HUES6 (cell line): ENCODE measurements at regions not wholly inside any gene's neighbourhood (a gene's known extent, or its start where the extent isn't known, plus 50 kb on each side); places are given as distances from the start of the nearest gene placed in this dataset.

Source experiments
- H3K27ac ChIP-seq: 2 replicates; pipeline ENCODE4 v1.7.0; 2013; ENCODE audit warnings: low read depth, mild to moderate bottlenecking, low read length, inconsistent platforms
- H3K27me3 ChIP-seq: 2 replicates; pipeline ENCODE4 v1.6.1; 2013; ENCODE audit warnings: low read length; ENCODE audit not compliant: control insufficient read depth, insufficient read depth
- H3K36me3 ChIP-seq: 2 replicates; pipeline ENCODE4 v1.6.1; 2013; ENCODE audit warnings: low read length; ENCODE audit not compliant: control insufficient read depth, insufficient read depth
- H3K4me1 ChIP-seq: 2 replicates; pipeline ENCODE4 v1.6.1; 2013; ENCODE audit warnings: low read length; ENCODE audit not compliant: control insufficient read depth, insufficient read depth
- H3K4me3 ChIP-seq: 2 replicates; pipeline ENCODE4 v1.5.1; 2013; ENCODE audit warnings: low read depth, low read length
- H3K9ac ChIP-seq: one replicate; pipeline ENCODE4 v1.6.1; 2013; ENCODE audit warnings: mild to moderate bottlenecking, low read length
- H3K9me3 ChIP-seq: 2 replicates; pipeline ENCODE4 v1.6.1; 2013; ENCODE audit warnings: low read depth, low read length; ENCODE audit not compliant: control insufficient read depth, insufficient read depth

GRCh38 chr16:64730261-64730660 lies 391.6 kb downstream of the CDH11 start:
- Histone ChIP-seq H3K4me3 (no peak overlapping the region), H3K4me1 (no peaks in the 10 kb centered on the region), H3K9me3 (no peaks in the 10 kb centered on the region), H3K27me3 (no peaks in the 10 kb centered on the region), H3K27ac (no peak overlapping the region), H3K36me3 (no peaks in the 10 kb centered on the region), H3K9ac (no peak overlapping the region)

DNA sequence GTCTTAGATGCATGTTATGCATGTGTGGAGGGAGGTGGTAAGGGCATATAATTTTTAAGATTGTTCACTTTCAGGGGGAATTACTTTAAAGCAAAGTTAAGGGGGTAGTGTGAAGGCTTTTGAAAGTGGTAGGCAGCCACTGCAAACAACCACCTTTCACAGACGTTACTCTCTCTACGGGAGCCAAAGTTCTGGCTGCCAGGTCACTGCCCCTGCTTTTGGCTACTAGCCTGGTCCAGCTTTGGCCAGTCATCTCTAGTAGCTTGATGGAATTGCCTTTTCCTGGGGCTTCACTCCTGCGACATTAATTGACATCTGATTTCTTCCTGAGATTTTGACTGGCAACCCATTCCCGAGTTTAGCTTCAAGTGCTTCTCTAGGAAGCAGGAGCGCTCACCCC lies 397.5 kb downstream of the CDH11 start:
- Histone ChIP-seq H3K4me3 (no peak overlapping the region), H3K27me3 (no peaks in the 10 kb centered on the region), H3K36me3 (no peaks in the 10 kb centered on the region), H3K4me1 (no peaks in the 10 kb centered on the region), H3K27ac (no peak overlapping the region), H3K9ac (no peak overlapping the region), H3K9me3 (no peaks in the 10 kb centered on the region)

GRCh38 chr16:64718486-64718885 lies 403.4 kb downstream of the CDH11 start:
- H3K27me3 ChIP-seq, result no peaks in the 10 kb centered on the region
- H3K27ac ChIP-seq, result no peak overlapping the region
- no peaks in the 10 kb centered on the region for H3K36me3 ChIP-seq
- no peaks in the 10 kb centered on the region for H3K4me1 ChIP-seq
- H3K9ac ChIP-seq, result no peak overlapping the region
- no peak overlapping the region for H3K4me3 ChIP-seq
- H3K9me3 ChIP-seq, result no peaks in the 10 kb centered on the region

DNA sequence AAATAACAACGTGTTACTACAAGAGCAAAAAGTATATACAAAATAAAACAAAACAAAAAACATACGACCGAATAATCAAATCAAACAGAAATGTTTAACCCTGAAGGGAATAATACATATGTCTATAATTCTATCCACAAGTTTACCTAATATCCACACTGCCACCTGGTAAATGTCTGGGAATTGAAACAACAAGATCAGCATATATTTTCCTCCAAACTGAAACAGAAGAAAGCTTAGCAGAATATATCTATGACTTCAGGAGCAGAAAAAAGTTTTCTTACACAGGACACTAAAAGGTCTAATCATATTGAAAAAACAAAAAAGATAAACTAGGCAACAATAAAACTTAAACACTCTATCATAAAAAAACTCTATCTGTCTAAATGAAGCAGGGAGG lies 404.0 kb downstream of the CDH11 start:
- Histone ChIP-seq H3K27me3 (no peaks in the 10 kb centered on the region), H3K36me3 (no peaks in the 10 kb centered on the region), H3K9me3 (no peaks in the 10 kb centered on the region), H3K9ac (no peak overlapping the region), H3K4me1 (no peaks in the 10 kb centered on the region), H3K27ac (no peak overlapping the region), H3K4me3 (no peak overlapping the region)

GRCh38 chr16:64715624-64716023 lies 406.2 kb downstream of the CDH11 start:
- H3K36me3 ChIP-seq, result no peaks in the 10 kb centered on the region
- no peaks in the 10 kb centered on the region for H3K4me1 ChIP-seq
- H3K27me3 ChIP-seq, result no peaks in the 10 kb centered on the region
- H3K9ac ChIP-seq, result no peak overlapping the region
- H3K27ac ChIP-seq, result no peak overlapping the region
- H3K9me3 ChIP-seq, result no peaks in the 10 kb centered on the region
- no peak overlapping the region for H3K4me3 ChIP-seq

DNA sequence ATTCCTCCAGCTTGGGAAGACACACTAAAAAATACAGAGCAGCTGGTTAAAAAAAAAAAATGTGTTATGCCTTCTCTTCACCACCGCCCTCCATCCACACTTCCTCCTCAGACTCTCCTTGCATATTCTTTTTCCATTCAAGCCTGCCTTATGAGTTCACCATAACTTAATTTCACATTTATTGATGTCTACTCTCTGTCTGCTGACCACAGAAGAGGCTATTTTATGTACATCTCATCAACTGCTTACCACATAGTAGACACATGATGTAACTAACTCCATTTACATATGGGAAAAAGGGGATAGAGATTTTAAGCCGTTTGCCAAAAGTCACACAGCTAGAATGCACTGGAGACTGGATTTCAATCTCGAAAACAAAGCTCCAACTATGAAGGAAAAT lies 409.8 kb downstream of the CDH11 start:
- H3K9ac ChIP-seq, result no peak overlapping the region
- H3K27me3 ChIP-seq, result no peaks in the 10 kb centered on the region
- no peak overlapping the region for H3K27ac ChIP-seq

DNA sequence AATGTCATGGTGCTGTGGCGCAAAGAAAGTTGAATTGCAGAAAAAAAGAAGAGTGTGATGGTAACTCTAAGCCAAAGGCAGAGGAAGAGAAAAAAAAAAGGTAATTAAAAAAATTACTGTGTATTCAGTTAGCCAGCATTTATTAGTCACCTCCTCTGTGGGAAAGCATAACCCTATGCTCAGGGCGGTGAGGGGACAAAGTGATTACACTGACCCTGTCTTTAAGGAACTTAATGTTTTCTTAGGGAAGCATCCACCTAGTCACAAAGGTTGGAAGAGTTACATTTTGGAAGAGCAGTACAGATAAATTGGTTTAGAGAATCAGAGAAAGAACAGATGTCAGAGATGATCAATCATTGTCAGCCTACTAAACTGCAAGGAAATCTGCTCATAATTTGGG lies 410.3 kb downstream of the CDH11 start:
- H3K36me3 ChIP-seq, result no peaks in the 10 kb centered on the region
- no peak overlapping the region for H3K4me3 ChIP-seq
- no peaks in the 10 kb centered on the region for H3K4me1 ChIP-seq
- no peak overlapping the region for H3K9ac ChIP-seq
- H3K9me3 ChIP-seq, result no peaks in the 10 kb centered on the region
- H3K27ac ChIP-seq, result no peak overlapping the region
- H3K27me3 ChIP-seq, result no peaks in the 10 kb centered on the region

More for the DNA sequence above, 409.8 kb downstream of the CDH11 start:
- H3K36me3 ChIP-seq, result no peaks in the 10 kb centered on the region
- H3K9me3 ChIP-seq, result no peaks in the 10 kb centered on the region
- H3K4me1 ChIP-seq, result no peaks in the 10 kb centered on the region
- no peak overlapping the region for H3K4me3 ChIP-seq

DNA sequence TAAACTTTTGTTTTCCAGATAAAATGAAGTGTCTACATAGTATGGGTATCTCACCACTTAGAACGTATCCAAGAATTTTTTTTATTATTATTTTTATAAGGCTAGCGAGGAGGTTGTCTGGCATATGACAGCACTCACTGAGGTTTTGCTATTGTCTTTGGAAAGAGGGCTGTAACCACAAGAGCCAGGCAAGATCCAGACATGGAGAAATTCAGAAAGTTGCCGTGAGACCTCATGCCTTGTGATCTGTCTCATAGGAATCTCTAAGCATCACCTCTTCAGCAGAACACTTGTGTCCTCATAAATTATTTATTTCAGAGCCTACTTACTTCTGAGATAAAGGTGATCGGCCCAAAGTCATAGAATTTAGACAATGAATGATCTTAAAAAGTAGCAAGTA lies 410.8 kb downstream of the CDH11 start:
- Histone ChIP-seq H3K9me3 (no peaks in the 10 kb centered on the region), H3K4me3 (no peak overlapping the region), H3K9ac (no peak overlapping the region), H3K4me1 (no peaks in the 10 kb centered on the region), H3K27me3 (no peaks in the 10 kb centered on the region), H3K27ac (no peak overlapping the region), H3K36me3 (no peaks in the 10 kb centered on the region)

DNA sequence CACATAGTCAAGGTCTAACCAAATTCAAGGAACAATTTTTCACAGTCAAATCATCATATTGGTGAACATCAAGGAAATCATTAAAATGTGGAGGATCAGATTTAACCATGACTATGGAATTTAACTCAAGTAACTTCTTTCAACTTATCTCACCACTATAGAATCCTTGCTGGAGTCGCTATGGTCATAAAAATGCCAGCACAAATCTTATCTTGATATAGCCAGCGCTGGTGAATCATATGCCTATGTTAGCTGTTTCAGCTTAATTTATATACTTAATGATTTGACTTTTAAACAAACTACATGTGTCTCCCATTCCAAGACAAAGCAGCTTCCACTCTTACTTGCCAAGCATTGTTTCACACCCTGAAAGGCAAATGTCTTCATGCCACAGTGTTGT lies 416.4 kb downstream of the CDH11 start:
- Histone ChIP-seq H3K9ac (no peak overlapping the region), H3K9me3 (no peaks in the 10 kb centered on the region)

DNA sequence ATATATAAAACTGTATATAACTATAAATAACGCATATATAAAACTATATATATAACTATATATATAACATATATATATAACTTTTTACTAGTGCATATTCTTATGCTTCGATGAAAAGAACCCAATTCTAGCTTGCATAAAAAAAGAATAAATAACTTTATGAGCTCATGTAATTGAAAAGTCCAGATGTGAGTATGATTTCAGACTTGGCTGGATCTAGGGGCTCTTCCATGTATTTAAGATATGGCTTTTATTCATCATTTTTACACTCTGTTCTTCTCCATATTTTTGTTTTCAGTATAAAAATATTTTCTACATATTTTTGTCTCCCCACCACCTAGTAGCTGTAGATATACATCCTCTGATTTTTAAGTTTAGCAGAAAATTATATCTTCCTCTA lies 417.5 kb downstream of the CDH11 start:
- H3K4me3 ChIP-seq, result no peak overlapping the region
- H3K36me3 ChIP-seq, result no peaks in the 10 kb centered on the region
- H3K27me3 ChIP-seq, result no peaks in the 10 kb centered on the region
- no peaks in the 10 kb centered on the region for H3K9me3 ChIP-seq
- no peaks in the 10 kb centered on the region for H3K4me1 ChIP-seq
- H3K27ac ChIP-seq, result no peak overlapping the region
- H3K9ac ChIP-seq, result no peak overlapping the region

More for the DNA sequence above, 416.4 kb downstream of the CDH11 start:
- Histone ChIP-seq H3K4me3 (no peak overlapping the region), H3K27ac (no peak overlapping the region), H3K27me3 (no peaks in the 10 kb centered on the region), H3K4me1 (no peaks in the 10 kb centered on the region), H3K36me3 (no peaks in the 10 kb centered on the region)

DNA sequence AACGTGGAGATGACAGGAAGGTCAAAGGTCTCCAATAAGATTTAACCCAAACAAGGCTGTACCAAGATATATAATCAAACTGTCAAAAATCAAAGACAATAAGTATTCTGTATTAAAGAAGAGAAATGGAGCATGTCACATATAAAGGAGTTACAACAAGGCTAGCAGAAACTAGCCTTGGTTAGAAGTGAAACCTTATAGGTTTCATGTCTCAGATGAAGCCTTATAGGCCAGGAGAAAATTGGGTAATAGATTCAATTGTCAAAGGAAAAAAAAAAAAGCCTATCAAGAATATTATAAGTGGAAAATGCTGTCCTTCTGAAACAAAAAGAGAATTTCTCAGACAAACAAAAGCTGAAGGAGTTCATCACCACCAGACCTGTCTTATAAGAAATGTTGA lies 419.4 kb downstream of the CDH11 start:
- Histone ChIP-seq H3K9ac (no peak overlapping the region), H3K9me3 (no peaks in the 10 kb centered on the region), H3K4me1 (no peaks in the 10 kb centered on the region), H3K36me3 (no peaks in the 10 kb centered on the region), H3K27me3 (no peaks in the 10 kb centered on the region), H3K4me3 (no peak overlapping the region), H3K27ac (no peak overlapping the region)

- no peaks in the 10 kb centered on the region for H3K4me1 ChIP-seq
- H3K27ac ChIP-seq, result no peak overlapping the region
- H3K27me3 ChIP-seq, result no peaks in the 10 kb centered on the region
- no peak overlapping the region for H3K9ac ChIP-seq
- no peak overlapping the region for H3K4me3 ChIP-seq
- H3K9me3 ChIP-seq, result no peaks in the 10 kb centered on the region
- no peaks in the 10 kb centered on the region for H3K36me3 ChIP-seq
These were observed 421.2 kb downstream of the CDH11 start for GRCh38 chr16:64700628-64701027.
